SK-N-SH treated with all-trans-retinoic acid at 6 μM for 48 hours (cell line): ENCODE measurements at regions not wholly inside any gene's neighbourhood (a gene's known extent, or its start where the extent isn't known, plus 50 kb on each side); places are given as distances from the start of the nearest gene placed in this dataset.
"Not testable (repeated sequence)": the region's sequence is repeated elsewhere in the genome, so short reads cannot be mapped to it uniquely, and the experiment has no call there.

Experiments used
- ATAC-seq: fragments of 200-7000 bp; cut with Tn5 transposase; 3 replicates; pipeline ENCODE4 v1.9.1; 2020; ENCODE audit warnings: mild to moderate bottlenecking, moderate library complexity
- ARNTL ChIP-seq: fragments of 450-650 bp; formaldehyde crosslinking; IDR thresholded peaks from 2 replicates; pipeline ENCODE4 v1.5.0; 2020; ENCODE audit warnings: low read depth, mild to moderate bottlenecking, moderate library complexity, borderline replicate concordance
- BACH2 ChIP-seq: fragments of 250-450 bp; sonication (Bioruptor Pico); IDR thresholded peaks from 2 replicates; pipeline ENCODE4 v1.9.0; 2021; ENCODE audit warnings: mild to moderate bottlenecking, borderline replicate concordance
- CREB5 ChIP-seq: fragments of 250-450 bp; sonication (Bioruptor Pico); IDR thresholded peaks from 2 replicates; pipeline ENCODE4 v1.5.1; 2020; ENCODE audit warnings: low read depth, mild to moderate bottlenecking, moderate library complexity
- CSDC2 ChIP-seq: fragments of 250-450 bp; sonication (Bioruptor Pico); IDR thresholded peaks from 2 replicates; pipeline ENCODE4 v1.5.0; 2020; ENCODE audit warnings: mild to moderate bottlenecking, moderate library complexity
- CSRNP3 ChIP-seq: fragments of 250-450 bp; sonication (Bioruptor Pico); IDR thresholded peaks from 2 replicates; pipeline ENCODE4 v1.5.1; 2021; ENCODE audit warnings: mild to moderate bottlenecking, moderate library complexity
- ESRRG ChIP-seq: fragments of 250-450 bp; sonication (Bioruptor Pico); IDR thresholded peaks from 2 replicates; pipeline ENCODE4 v1.6.1; 2021; ENCODE audit warnings: mild to moderate bottlenecking
- ISL1 ChIP-seq: fragments of 250-450 bp; sonication (Bioruptor Pico); IDR thresholded peaks from 2 replicates; pipeline ENCODE4 v2.1.2; 2022; ENCODE audit warnings: mild to moderate bottlenecking, moderate library complexity
- OSR1 ChIP-seq: fragments of 250-450 bp; sonication (Bioruptor Pico); IDR thresholded peaks from 2 replicates; pipeline ENCODE4 v1.8.0; 2022; ENCODE audit warnings: moderate library complexity, mild to moderate bottlenecking, inconsistent platforms
- PATZ1 ChIP-seq: fragments of 250-450 bp; sonication (Bioruptor Pico); IDR thresholded peaks from 2 replicates; pipeline ENCODE4 v1.8.0; 2020; ENCODE audit warnings: mild to moderate bottlenecking, moderate library complexity, borderline replicate concordance
- POU6F1 ChIP-seq: fragments of 250-450 bp; sonication (Bioruptor Pico); IDR thresholded peaks from 2 replicates; pipeline ENCODE4 v1.8.0; 2021; ENCODE audit warnings: low read depth, mild to moderate bottlenecking, moderate library complexity, borderline replicate concordance
- PPARA ChIP-seq: fragments of 250-450 bp; sonication (Bioruptor Pico); IDR thresholded peaks from 2 replicates; pipeline ENCODE4 v1.5.0; 2020; ENCODE audit warnings: mild to moderate bottlenecking, borderline replicate concordance
- RARB ChIP-seq: fragments of 250-450 bp; sonication (Bioruptor Pico); IDR thresholded peaks from 2 replicates; pipeline ENCODE4 v1.8.0; 2021; ENCODE audit warnings: mild to moderate bottlenecking, moderate library complexity
- SNAI2 ChIP-seq: fragments of 250-450 bp; sonication (Bioruptor Pico); IDR thresholded peaks from 2 replicates; pipeline ENCODE4 v1.5.0; 2020; ENCODE audit warnings: mild to moderate bottlenecking, moderate library complexity
- TCF4 ChIP-seq: fragments of 250-450 bp; sonication (Bioruptor Pico); IDR thresholded peaks from 2 replicates; pipeline ENCODE4 v1.8.0; 2021; ENCODE audit warnings: mild to moderate bottlenecking, moderate library complexity, borderline replicate concordance
- TOX ChIP-seq: fragments of 250-450 bp; sonication (Bioruptor Pico); IDR thresholded peaks from 2 replicates; pipeline ENCODE4 v1.8.0; 2021; ENCODE audit warnings: mild to moderate bottlenecking, moderate library complexity, borderline replicate concordance
- ZC3H10 ChIP-seq: fragments of 250-450 bp; sonication (Bioruptor Pico); IDR thresholded peaks from 2 replicates; pipeline ENCODE4 v1.5.1; 2021; ENCODE audit warnings: mild to moderate bottlenecking, moderate library complexity
- ZFP3 ChIP-seq: fragments of 250-450 bp; sonication (Bioruptor Pico); IDR thresholded peaks from 2 replicates; pipeline ENCODE4 v1.5.0; 2020; ENCODE audit warnings: mild to moderate bottlenecking, moderate library complexity
- ZFP30 ChIP-seq: fragments of 450-650 bp; formaldehyde crosslinking; IDR thresholded peaks from 2 replicates; pipeline ENCODE4 v1.5.0; 2022; ENCODE audit warnings: mild to moderate bottlenecking, moderate library complexity
- ZNF565 ChIP-seq: fragments of 450-650 bp; formaldehyde crosslinking; conservative IDR thresholded peaks from 2 replicates; pipeline ENCODE4 v1.5.0; 2020; ENCODE audit warnings: low read depth, mild to moderate bottlenecking, moderate library complexity
- ZNF70 ChIP-seq: fragments of 450-650 bp; formaldehyde crosslinking; IDR thresholded peaks from 2 replicates; pipeline ENCODE4 v1.5.0; 2020; ENCODE audit warnings: mild to moderate bottlenecking, moderate library complexity
- ZNF8 ChIP-seq: fragments of 450-650 bp; formaldehyde crosslinking; IDR thresholded peaks from 2 replicates; pipeline ENCODE4 v1.5.0; 2020; ENCODE audit warnings: mild to moderate bottlenecking, moderate library complexity

GRCh38 chr7:142511374-142511773 is 237.9 kb upstream of the PRSS1 start:
- TF ChIP-seq OSR1 (CRISPR knock-in tag) = no peak
- TF ChIP-seq ARNTL (CRISPR knock-in tag) = no peak
- TF ChIP-seq ZC3H10 (CRISPR knock-in tag) = no peak
- TF ChIP-seq ISL1 (CRISPR knock-in tag) = no peak
- TF ChIP-seq PATZ1 = no peak
- TF ChIP-seq ZNF8 (CRISPR knock-in tag) = no peak
- no peak for TF ChIP-seq POU6F1
- no peak for TF ChIP-seq ZNF565 (CRISPR knock-in tag)
- no peak for TF ChIP-seq TOX (CRISPR knock-in tag)
- TF ChIP-seq CSDC2 = no peak
- no peak for TF ChIP-seq ESRRG (CRISPR knock-in tag)
- TF ChIP-seq RARB = no peak
- no peak for TF ChIP-seq CSRNP3 (CRISPR knock-in tag)
- no peak for TF ChIP-seq SNAI2 (CRISPR knock-in tag)
- no peak for TF ChIP-seq ZNF70 (CRISPR knock-in tag)
- no peak for TF ChIP-seq BACH2 (CRISPR knock-in tag)
- TF ChIP-seq TCF4 (CRISPR knock-in tag) = no peak
- no peak for ATAC-seq

- ATAC-seq = not testable (repeated sequence)
Observed at GRCh38 chr7:142509235-142509634, 240.0 kb upstream of the PRSS1 start.

- no peak for ATAC-seq
- TF ChIP-seq ZC3H10 (CRISPR knock-in tag) (no peak), ISL1 (CRISPR knock-in tag) (no peak), ZNF8 (CRISPR knock-in tag) (no peak), ZNF70 (CRISPR knock-in tag) (no peak), RARB (no peak), TCF4 (CRISPR knock-in tag) (no peak), ZFP30 (CRISPR knock-in tag) (no peak), POU6F1 (no peak), ARNTL (CRISPR knock-in tag) (no peak)
Observed at GRCh38 chr7:142508251-142508650, 241.0 kb upstream of the PRSS1 start.

- ATAC-seq = no peak
- TF ChIP-seq ZNF8 (CRISPR knock-in tag) = no peak
Observed at GRCh38 chr7:142507799-142508198, 241.5 kb upstream of the PRSS1 start.

GRCh38 chr7:142507066-142507465 is 242.2 kb upstream of the PRSS1 start:
- ATAC-seq = not testable (repeated sequence)

GRCh38 chr7:142506601-142507000 is 242.7 kb upstream of the PRSS1 start:
- ATAC-seq = no peak
- no peak for TF ChIP-seq TOX (CRISPR knock-in tag)
- TF ChIP-seq CSRNP3 (CRISPR knock-in tag) = no peak
- no peak for TF ChIP-seq CREB5 (CRISPR knock-in tag)
- no peak for TF ChIP-seq PPARA (CRISPR knock-in tag)
- no peak for TF ChIP-seq ZFP30 (CRISPR knock-in tag)
- TF ChIP-seq ARNTL (CRISPR knock-in tag) = no peak
- TF ChIP-seq RARB = no peak
- TF ChIP-seq ISL1 (CRISPR knock-in tag) = no peak
- TF ChIP-seq ZFP3 (CRISPR knock-in tag) = no peak
- no peak for TF ChIP-seq ZNF70 (CRISPR knock-in tag)
